ENCODE measurements at regions not wholly inside any gene's neighbourhood (a gene's known extent, or its start where the extent isn't known, plus 50 kb on each side); places are given as distances from the start of the nearest gene placed in this dataset.

DNA sequence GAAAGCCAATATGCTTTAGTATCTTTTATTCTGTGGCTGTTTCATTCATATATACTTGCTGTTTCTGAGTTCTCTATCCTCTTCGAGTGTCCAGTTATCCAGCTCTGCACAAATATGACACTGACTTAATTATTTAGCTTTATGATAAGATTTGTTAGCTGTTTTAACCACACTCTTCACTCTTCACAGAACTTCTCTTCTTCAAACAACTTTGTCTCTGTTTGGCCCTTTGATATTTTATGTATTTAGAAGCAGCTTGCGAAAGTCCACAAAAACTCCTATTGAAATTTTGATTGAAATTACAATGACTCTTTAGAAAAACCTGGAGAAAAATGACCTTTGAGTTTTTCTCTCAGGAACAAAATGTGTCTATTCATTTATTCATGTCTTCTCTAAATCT lies 407.0 kb downstream of the CPS1 start:
- Histone ChIP-seq H3K9ac (ENCODE audit: insufficient read depth in 1 of 2, low read length in 2 of 2) (no peak overlapping the region), H3K27me3 (ENCODE audit: control insufficient read depth in 3 of 3, insufficient read depth in 3 of 3, low read length in 2 of 3) (peaks cover 0 to 2% (median 0%) of the 10 kb centered on the region in 3 donors), H3K4me3 (no peak overlapping the region), H3K27ac (ENCODE audit: low read depth in 1 of 2, low read length in 1 of 2) (no peak overlapping the region), H3K4me1 (ENCODE audit: control insufficient read depth in 5 of 5, insufficient read depth in 5 of 5, low read length in 5 of 5) (no peaks in the 10 kb centered on the region), H3K36me3 (ENCODE audit: control insufficient read depth in 4 of 4, insufficient read depth in 4 of 4, low read length in 4 of 4) (no peaks in the 10 kb centered on the region), H3K9me3 (ENCODE audit: control insufficient read depth in 4 of 4, insufficient read depth in 3 of 4, low read length in 3 of 4) (no peaks in the 10 kb centered on the region)
- ATAC-seq (ENCODE audit: insufficient read depth, low FRiP score) (no peak), DNase-seq (no peak)
- TF ChIP-seq, protein P1, sequence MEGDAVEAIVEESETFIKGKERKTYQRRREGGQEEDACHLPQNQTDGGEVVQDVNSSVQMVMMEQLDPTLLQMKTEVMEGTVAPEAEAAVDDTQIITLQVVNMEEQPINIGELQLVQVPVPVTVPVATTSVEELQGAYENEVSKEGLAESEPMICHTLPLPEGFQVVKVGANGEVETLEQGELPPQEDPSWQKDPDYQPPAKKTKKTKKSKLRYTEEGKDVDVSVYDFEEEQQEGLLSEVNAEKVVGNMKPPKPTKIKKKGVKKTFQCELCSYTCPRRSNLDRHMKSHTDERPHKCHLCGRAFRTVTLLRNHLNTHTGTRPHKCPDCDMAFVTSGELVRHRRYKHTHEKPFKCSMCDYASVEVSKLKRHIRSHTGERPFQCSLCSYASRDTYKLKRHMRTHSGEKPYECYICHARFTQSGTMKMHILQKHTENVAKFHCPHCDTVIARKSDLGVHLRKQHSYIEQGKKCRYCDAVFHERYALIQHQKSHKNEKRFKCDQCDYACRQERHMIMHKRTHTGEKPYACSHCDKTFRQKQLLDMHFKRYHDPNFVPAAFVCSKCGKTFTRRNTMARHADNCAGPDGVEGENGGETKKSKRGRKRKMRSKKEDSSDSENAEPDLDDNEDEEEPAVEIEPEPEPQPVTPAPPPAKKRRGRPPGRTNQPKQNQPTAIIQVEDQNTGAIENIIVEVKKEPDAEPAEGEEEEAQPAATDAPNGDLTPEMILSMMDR (IDR thresholded peaks at IDR 0.05; ENCODE audit: control extremely low read depth, extremely low read depth) = no peak
- WGBS, 2 donors = 77 to 89% methylated on average over 2 of the region's 2 CpGs

DNA sequence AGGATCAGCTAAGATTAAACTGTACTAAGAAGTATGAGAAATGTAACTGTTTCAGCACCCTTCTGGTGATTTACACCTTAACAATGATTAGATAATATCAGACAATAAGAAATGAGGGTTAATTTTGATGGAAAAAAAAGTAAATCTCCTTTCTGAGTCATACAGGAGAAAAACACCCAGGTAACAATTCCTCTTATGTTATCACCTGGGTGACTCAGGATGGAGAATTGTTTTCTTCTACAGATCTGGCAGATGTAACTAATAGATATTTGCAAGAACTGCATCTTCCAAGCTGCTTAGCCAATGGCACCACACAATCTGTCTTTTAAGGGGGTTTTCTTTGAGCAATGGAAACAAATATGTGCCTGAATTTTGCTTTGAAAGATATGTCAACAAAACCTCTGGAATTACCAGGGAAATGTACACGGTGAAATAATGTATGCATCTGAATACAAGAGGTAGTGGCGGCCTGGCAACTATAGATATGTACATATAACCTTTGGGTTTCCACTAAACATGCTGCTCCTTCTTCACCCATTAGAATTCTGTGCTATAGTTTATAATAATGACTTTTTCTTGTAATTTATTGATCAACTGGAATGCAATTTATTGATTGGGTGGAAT lies 407.9 kb downstream of the CPS1 start:
- TF ChIP-seq, protein P1 (IDR thresholded peaks at IDR 0.05; ENCODE audit: control extremely low read depth, extremely low read depth) = no peak
- DNase-seq (no peak), ATAC-seq (ENCODE audit: insufficient read depth, low FRiP score) (no peak)
- Histone ChIP-seq H3K4me3 (no peak overlapping the region), H3K4me1 (ENCODE audit: control insufficient read depth in 5 of 5, insufficient read depth in 5 of 5, low read length in 5 of 5) (no peaks in the 10 kb centered on the region), H3K9me3 (ENCODE audit: control insufficient read depth in 4 of 4, insufficient read depth in 3 of 4, low read length in 3 of 4) (no peaks in the 10 kb centered on the region), H3K27me3 (ENCODE audit: control insufficient read depth in 3 of 3, insufficient read depth in 3 of 3, low read length in 2 of 3) (peaks cover 0 to 2% (median 0%) of the 10 kb centered on the region in 3 donors), H3K9ac (ENCODE audit: insufficient read depth in 1 of 2, low read length in 2 of 2) (no peak overlapping the region), H3K27ac (ENCODE audit: low read depth in 1 of 2, low read length in 1 of 2) (no peak overlapping the region), H3K36me3 (ENCODE audit: control insufficient read depth in 4 of 4, insufficient read depth in 4 of 4, low read length in 4 of 4) (no peaks in the 10 kb centered on the region)
- 86 to 87% methylated on average over 2 of the region's 2 CpGs for WGBS, 2 donors

DNA sequence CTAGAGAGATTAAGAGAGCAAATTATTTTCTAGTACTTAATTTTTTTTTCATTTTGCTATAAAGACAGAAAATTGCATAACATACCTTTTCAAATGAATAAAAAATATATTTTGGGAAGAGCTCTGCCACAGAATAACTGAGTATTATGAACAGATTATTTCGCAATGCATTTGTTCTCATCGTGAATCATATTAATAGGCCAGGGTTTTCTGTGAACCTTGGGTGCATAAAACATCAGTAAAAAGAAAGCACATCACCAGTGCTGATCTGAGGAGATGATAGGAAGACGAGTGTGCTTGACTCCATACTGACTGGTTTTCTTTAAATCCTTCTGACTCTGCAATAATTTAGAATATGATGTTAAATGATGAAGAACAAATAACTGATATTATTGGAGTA lies 409.1 kb downstream of the CPS1 start:
- 67 to 79% methylated on average over 3 of the region's 3 CpGs for whole genome bisulfite sequencing, 2 donors
- Histone ChIP-seq H3K9ac (ENCODE audit: insufficient read depth in 1 of 2, low read length in 2 of 2) (no peak overlapping the region), H3K36me3 (ENCODE audit: control insufficient read depth in 4 of 4, insufficient read depth in 4 of 4, low read length in 4 of 4) (no peaks in the 10 kb centered on the region), H3K4me3 (no peak overlapping the region), H3K27me3 (ENCODE audit: control insufficient read depth in 3 of 3, insufficient read depth in 3 of 3, low read length in 2 of 3) (peaks cover 0 to 2% (median 0%) of the 10 kb centered on the region in 3 donors), H3K27ac (ENCODE audit: low read depth in 1 of 2, low read length in 1 of 2) (no peak overlapping the region), H3K4me1 (ENCODE audit: control insufficient read depth in 5 of 5, insufficient read depth in 5 of 5, low read length in 5 of 5) (no peaks in the 10 kb centered on the region), H3K9me3 (ENCODE audit: control insufficient read depth in 4 of 4, insufficient read depth in 3 of 4, low read length in 3 of 4) (no peaks in the 10 kb centered on the region)
- DNase-seq = no peak
- TF ChIP-seq, protein P1 (IDR thresholded peaks at IDR 0.05; ENCODE audit: control extremely low read depth, extremely low read depth) = no peak
- no peak for ATAC-seq (ENCODE audit: insufficient read depth, low FRiP score)

DNA sequence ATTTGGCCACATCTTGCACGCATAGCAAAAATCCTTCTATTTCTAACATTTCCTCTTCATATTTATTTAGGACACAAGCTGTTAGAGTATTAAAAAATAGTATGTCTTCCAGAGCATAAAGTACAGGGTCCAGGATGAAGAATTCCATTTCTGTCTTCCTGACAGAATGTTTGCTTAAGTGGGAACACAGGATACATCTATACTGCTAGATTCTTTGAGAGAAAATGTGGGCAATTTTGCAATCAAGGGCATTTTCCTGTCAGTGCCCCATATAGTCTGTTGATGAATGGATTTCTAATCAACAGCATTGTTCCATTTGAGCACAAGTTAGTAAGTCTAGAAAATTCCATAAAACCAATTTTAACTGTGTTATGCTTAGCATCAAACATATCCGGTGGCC lies 409.9 kb downstream of the CPS1 start:
- 86 to 89% methylated on average over 2 of the region's 2 CpGs for WGBS, 2 donors
- TF ChIP-seq, protein P1 (IDR thresholded peaks at IDR 0.05; ENCODE audit: control extremely low read depth, extremely low read depth) = no peak
- no peaks in the 10 kb centered on the region for H3K9me3 ChIP-seq (ENCODE audit: control insufficient read depth in 4 of 4, insufficient read depth in 3 of 4, low read length in 3 of 4)
- H3K9ac ChIP-seq (ENCODE audit: insufficient read depth in 1 of 2, low read length in 2 of 2) = no peak overlapping the region
- DNase-seq = no peak
- peaks cover 0 to 2% (median 0%) of the 10 kb centered on the region in 3 donors for H3K27me3 ChIP-seq (ENCODE audit: control insufficient read depth in 3 of 3, insufficient read depth in 3 of 3, low read length in 2 of 3)
- H3K4me1 ChIP-seq (ENCODE audit: control insufficient read depth in 5 of 5, insufficient read depth in 5 of 5, low read length in 5 of 5) = no peaks in the 10 kb centered on the region
- H3K27ac ChIP-seq (ENCODE audit: low read depth in 1 of 2, low read length in 1 of 2) = no peak overlapping the region
- no peak overlapping the region for H3K4me3 ChIP-seq
- no peaks in the 10 kb centered on the region for H3K36me3 ChIP-seq (ENCODE audit: control insufficient read depth in 4 of 4, insufficient read depth in 4 of 4, low read length in 4 of 4)
- ATAC-seq (ENCODE audit: insufficient read depth, low FRiP score) = no peak
